HL-60 (cell line): ENCODE measurements at regions not wholly inside any gene's neighbourhood (a gene's known extent, or its start where the extent isn't known, plus 50 kb on each side); places are given as distances from the start of the nearest gene placed in this dataset.

Source experiments
- DNase-seq, 2 experiments: peaks; one replicate each; pipeline ENCODE4 v3.0.0-alpha.2; 2010 to 2020; ENCODE audit warnings: low read depth in 1 of 2, low spot score in 1 of 2
- H3K27ac ChIP-seq: fragments of 250-450 bp; sonication (Bioruptor Pico); replicated peaks from 2 replicates; pipeline ENCODE4 v1.5.1; 2020; ENCODE audit warnings: mild to moderate bottlenecking, moderate library complexity
- H3K27me3 ChIP-seq: fragments of 250-450 bp; sonication (Bioruptor Pico); 2 replicates; pipeline ENCODE4 v1.5.1; 2021; ENCODE audit warnings: mild to moderate bottlenecking, moderate library complexity; ENCODE audit not compliant: insufficient read depth, poor library complexity, severe bottlenecking
- H3K4me3 ChIP-seq: replicated peaks from 2 replicates; pipeline ENCODE4 v1.5.1; 2011; ENCODE audit warnings: mild to moderate bottlenecking, control low read depth, low read length; ENCODE audit not compliant: insufficient read depth
- CTCF ChIP-seq: IDR thresholded peaks from one replicate; pipeline ENCODE4 v1.5.1; 2011; ENCODE audit warnings: low read length, control low read depth, inconsistent platforms; ENCODE audit not compliant: insufficient read depth
- GABPA ChIP-seq: IDR thresholded peaks from 2 replicates; pipeline ENCODE4 v1.6.1; 2012; ENCODE audit warnings: low read depth
- POLR2AphosphoS5 ChIP-seq: IDR thresholded peaks from 2 replicates; pipeline ENCODE4 v1.6.1; 2012; ENCODE audit warnings: low read depth
- SPI1 ChIP-seq: IDR thresholded peaks from 2 replicates; pipeline ENCODE4 v1.6.1; 2012; ENCODE audit warnings: low read depth, mild to moderate bottlenecking, borderline replicate concordance
- TF ChIP-seq, protein P1 (sequence below): IDR thresholded peaks from 2 replicates; pipeline ENCODE4 v1.6.1; 2012; ENCODE audit warnings: low read depth; ENCODE audit not compliant: insufficient replicate concordance

GRCh38 chr20:24411003-24411833 lies 58.2 kb upstream of the SYNDIG1 start:
- H3K27ac ChIP-seq = no peak overlapping the region
- H3K27me3 ChIP-seq = no peaks in the 10 kb centered on the region
- H3K4me3 ChIP-seq = no peak overlapping the region
- TF ChIP-seq CTCF (no peak), POLR2AphosphoS5 (no peak), GABPA (no peak), SPI1 (no peak)
- TF ChIP-seq, protein P1, sequence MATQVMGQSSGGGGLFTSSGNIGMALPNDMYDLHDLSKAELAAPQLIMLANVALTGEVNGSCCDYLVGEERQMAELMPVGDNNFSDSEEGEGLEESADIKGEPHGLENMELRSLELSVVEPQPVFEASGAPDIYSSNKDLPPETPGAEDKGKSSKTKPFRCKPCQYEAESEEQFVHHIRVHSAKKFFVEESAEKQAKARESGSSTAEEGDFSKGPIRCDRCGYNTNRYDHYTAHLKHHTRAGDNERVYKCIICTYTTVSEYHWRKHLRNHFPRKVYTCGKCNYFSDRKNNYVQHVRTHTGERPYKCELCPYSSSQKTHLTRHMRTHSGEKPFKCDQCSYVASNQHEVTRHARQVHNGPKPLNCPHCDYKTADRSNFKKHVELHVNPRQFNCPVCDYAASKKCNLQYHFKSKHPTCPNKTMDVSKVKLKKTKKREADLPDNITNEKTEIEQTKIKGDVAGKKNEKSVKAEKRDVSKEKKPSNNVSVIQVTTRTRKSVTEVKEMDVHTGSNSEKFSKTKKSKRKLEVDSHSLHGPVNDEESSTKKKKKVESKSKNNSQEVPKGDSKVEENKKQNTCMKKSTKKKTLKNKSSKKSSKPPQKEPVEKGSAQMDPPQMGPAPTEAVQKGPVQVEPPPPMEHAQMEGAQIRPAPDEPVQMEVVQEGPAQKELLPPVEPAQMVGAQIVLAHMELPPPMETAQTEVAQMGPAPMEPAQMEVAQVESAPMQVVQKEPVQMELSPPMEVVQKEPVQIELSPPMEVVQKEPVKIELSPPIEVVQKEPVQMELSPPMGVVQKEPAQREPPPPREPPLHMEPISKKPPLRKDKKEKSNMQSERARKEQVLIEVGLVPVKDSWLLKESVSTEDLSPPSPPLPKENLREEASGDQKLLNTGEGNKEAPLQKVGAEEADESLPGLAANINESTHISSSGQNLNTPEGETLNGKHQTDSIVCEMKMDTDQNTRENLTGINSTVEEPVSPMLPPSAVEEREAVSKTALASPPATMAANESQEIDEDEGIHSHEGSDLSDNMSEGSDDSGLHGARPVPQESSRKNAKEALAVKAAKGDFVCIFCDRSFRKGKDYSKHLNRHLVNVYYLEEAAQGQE = no peak
- no peak for DNase-seq

DNA sequence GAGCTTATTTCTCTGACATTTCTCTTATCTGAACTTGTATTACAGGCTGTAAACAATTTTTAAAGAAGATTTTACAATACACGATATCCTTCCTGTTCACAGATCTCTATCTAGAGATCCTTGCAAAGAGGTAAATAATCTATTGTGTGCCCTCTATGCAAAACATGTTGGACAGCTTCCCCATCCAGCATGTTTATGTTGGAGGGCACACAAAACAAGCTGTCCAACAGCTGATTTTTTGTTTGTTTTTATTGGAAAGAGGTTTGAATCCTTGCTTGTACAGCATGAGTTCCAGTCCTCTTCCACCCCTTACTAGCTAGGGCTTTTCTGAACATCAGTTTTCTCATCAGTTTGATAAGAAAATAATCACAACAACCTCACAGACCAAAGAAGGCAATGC lies 62.3 kb upstream of the SYNDIG1 start:
- DNase-seq = no peak
- TF ChIP-seq GABPA (no peak), SPI1 (no peak), CTCF (no peak), POLR2AphosphoS5 (no peak)
- TF ChIP-seq, protein P1 = no peak
- Histone ChIP-seq H3K4me3 (no peak overlapping the region), H3K27ac (no peak overlapping the region), H3K27me3 (no peaks in the 10 kb centered on the region)

DNA sequence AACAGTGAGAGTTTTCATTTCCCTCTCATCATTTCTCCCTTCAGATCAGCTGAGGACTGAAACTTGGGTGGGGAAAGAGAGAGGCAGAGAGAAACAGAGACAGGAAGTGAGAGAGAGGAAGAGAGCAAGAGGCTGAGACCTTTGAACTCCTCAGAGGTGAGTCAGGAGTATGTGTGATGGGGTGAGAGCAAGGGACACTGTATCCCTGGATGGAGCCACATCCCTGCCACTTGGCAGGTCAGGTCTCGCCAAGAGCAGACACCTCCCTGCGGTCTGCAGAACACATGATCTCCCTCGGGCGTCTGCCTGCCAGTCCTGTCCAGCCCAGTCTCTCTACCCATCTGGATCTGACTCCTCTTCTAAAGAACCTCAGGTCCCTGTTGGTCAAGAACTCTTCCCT lies 62.7 kb upstream of the SYNDIG1 start:
- no peak for DNase-seq
- Histone ChIP-seq H3K27ac (no peak overlapping the region), H3K27me3 (no peaks in the 10 kb centered on the region), H3K4me3 (no peak overlapping the region)
- TF ChIP-seq, protein P1 = no peak
- TF ChIP-seq SPI1 = no peak
- no peak for TF ChIP-seq CTCF
- TF ChIP-seq POLR2AphosphoS5 = no peak
- no peak for TF ChIP-seq GABPA
